Transverse colon (tissue), 4 donors: ENCODE measurements at regions not wholly inside any gene's neighbourhood (a gene's known extent, or its start where the extent isn't known, plus 50 kb on each side); places are given as distances from the start of the nearest gene placed in this dataset.

Experiments
- DNase-seq: peaks from one replicate; pipeline ENCODE4 v3.0.0-alpha.2; 2019
- H3K27ac ChIP-seq, 4 donors: fragments of 200-600 bp; sonication (generic); 2 replicates each; pipeline ENCODE4 v1.5.1; 2016 to 2018; ENCODE audit warnings: inconsistent platforms in 4 of 4
- H3K27me3 ChIP-seq: fragments of 200-600 bp; sonication (generic); 2 replicates; pipeline ENCODE4 v1.5.1; 2017; ENCODE audit warnings: inconsistent platforms
- H3K36me3 ChIP-seq, 4 donors: fragments of 200-600 bp; sonication (generic); 2 replicates each; pipeline ENCODE4 v1.5.1; 2017 to 2019; ENCODE audit warnings: inconsistent platforms in 4 of 4
- H3K4me1 ChIP-seq, 4 donors: fragments of 200-600 bp; sonication (generic); 2 replicates each; pipeline ENCODE4 v1.5.1; 2017 to 2020; ENCODE audit warnings: inconsistent platforms in 4 of 4
- H3K4me3 ChIP-seq, 4 donors: fragments of 200-600 bp; sonication (generic); 1 replicate in 1 of 4; 2 replicates in 3 of 4; pipeline versions ENCODE4 v1.5.1 to v1.6.1; 2017 to 2019; ENCODE audit warnings: inconsistent platforms in 4 of 4
- H3K9me3 ChIP-seq, 2 donors: fragments of 200-600 bp; sonication (generic); 2 replicates each; pipeline ENCODE4 v1.5.1; 2017 to 2019; ENCODE audit warnings: inconsistent platforms in 2 of 2
- CTCF ChIP-seq, 5 experiments: fragments of 200-600 bp in 3 of 5; fragments of 450-650 bp in 2 of 5; sonication (generic) in 3 of 5; IDR thresholded peaks; 1 replicate in 2 of 5; 2 replicates in 3 of 5; pipeline ENCODE4 v1.5.1; 2016 to 2017; ENCODE audit warnings: antibody characterized with exemption in 5 of 5, inconsistent platforms in 3 of 5, mild to moderate bottlenecking in 2 of 5, moderate library complexity in 1 of 5
- EP300 ChIP-seq: sonication (generic); formaldehyde crosslinking; IDR thresholded peaks from one replicate; pipeline ENCODE4 v1.6.1; 2017; ENCODE audit warnings: antibody characterized with exemption, low read depth
- POLR2A ChIP-seq: fragments of 450-650 bp; IDR thresholded peaks from one replicate; pipeline ENCODE4 v1.6.1; 2016; ENCODE audit warnings: antibody characterized with exemption, mild to moderate bottlenecking, moderate library complexity
- POLR2AphosphoS5 ChIP-seq, 3 donors: sonication (generic); formaldehyde crosslinking; IDR thresholded peaks; one replicate each; pipeline ENCODE4 v1.6.1; 2016; ENCODE audit warnings: antibody characterized with exemption in 3 of 3
- WGBS, 2 donors: methylation state at CpG; one replicate each; pipeline ENCODE4 v1.1.5; 2018; ENCODE audit warnings: low coverage in 1 of 2; 5-methylcytosine and 5-hydroxymethylcytosine counted together
- in situ Hi-C, 4 donors: fragments of 200-750 bp; cut with MboI; loops; one replicate each; pipeline versions ENCODE4 v1.15.0 to v1.15.1; 2017; ENCODE audit warnings: low sequenced_read_pairs in 3 of 4, low pct_ligation_motif_present in 1 of 4, low pct_unique_long_range_greater_than_20kb in 1 of 4
- intact Hi-C: fragments of 100-400 bp; cut with DNase I; formaldehyde crosslinking; loops from one replicate; pipeline ENCODE4 v1.15.1; 2023; ENCODE audit warnings: low total_unique reads

DNA sequence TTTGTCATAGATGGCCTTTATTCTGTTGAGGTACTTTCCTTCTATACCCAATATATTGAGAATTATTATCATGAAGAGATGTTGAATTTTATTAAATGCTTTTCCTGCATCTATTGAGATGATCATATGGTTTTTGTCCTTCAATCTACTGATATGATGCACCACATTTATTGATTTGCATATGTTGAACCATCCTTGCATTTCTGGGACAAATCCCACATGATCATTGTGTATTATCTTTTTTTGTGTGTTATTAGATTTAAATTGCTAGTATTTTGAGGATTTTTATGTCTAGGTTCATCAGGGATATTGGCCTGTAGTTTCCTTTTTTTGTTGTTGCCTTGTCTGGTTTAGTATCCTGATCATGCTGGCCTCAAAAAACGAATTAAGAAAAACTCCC, 124.5 kb upstream of the CES5A start:
- intact Hi-C loops: no loop called here
- peaks cover 6 to 9% of the 10 kb centered on the region in 2 donors for H3K9me3 ChIP-seq
- in situ Hi-C loops: no loop called here
- TF ChIP-seq CTCF (IDR thresholded peaks at IDR 0.05): no peak
- no peak for TF ChIP-seq POLR2AphosphoS5 (IDR thresholded peaks at IDR 0.05)
- no peak for TF ChIP-seq EP300
- no peak for TF ChIP-seq POLR2A
- H3K27ac ChIP-seq: no peak overlapping the region
- no peaks in the 10 kb centered on the region for H3K36me3 ChIP-seq
- WGBS, 2 donors: 31% methylated on average over 1 of the region's 1 CpG; no CpG with 5 or more reads in 1 of the 2 donors
- no peaks in the 10 kb centered on the region for H3K27me3 ChIP-seq
- no peaks in the 10 kb centered on the region for H3K4me1 ChIP-seq
- no peak overlapping the region for H3K4me3 ChIP-seq
- no peak for DNase-seq

- in situ Hi-C loops (no loop called here), intact Hi-C loops (no loop called here)
- Histone ChIP-seq H3K27me3 (no peaks in the 10 kb centered on the region), H3K4me3 (no peak overlapping the region), H3K27ac (no peak overlapping the region), H3K36me3 (no peaks in the 10 kb centered on the region), H3K9me3 (no peaks in the 10 kb centered on the region), H3K4me1 (no peaks in the 10 kb centered on the region)
- DNase-seq: no peak
- WGBS, 2 donors: 90 to 91% methylated on average over 3 of the region's 3 CpGs
- TF ChIP-seq POLR2A: no peak
- TF ChIP-seq POLR2AphosphoS5 (IDR thresholded peaks at IDR 0.05): no peak
- no peak for TF ChIP-seq CTCF (IDR thresholded peaks at IDR 0.05)
- no peak for TF ChIP-seq EP300
Measured at GRCh38 chr16:55993088-55993487, 117.9 kb upstream of the CES5A start.

DNA sequence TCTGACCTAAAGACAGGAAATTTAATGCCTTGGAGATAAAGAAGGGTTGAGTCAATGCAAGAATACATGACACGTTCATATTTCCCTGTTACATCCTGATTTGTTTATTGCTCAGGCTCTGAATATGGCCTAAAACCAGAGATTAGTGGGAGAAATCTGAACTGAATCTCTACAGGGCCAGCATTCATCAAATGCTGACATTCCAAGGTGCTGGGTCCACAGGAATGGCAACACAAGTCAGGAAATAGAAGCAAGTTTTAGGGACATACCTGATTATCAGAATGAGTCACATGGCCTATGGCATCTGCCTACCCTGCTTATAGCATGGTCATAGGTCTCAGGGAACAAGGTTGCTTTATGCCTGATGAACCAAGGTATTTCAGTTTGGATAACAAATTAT, 117.4 kb upstream of the CES5A start:
- 21 to 33% methylated on average over 1 of the region's 1 CpG for WGBS, 2 donors
- Histone ChIP-seq H3K27ac (no peak overlapping the region), H3K27me3 (no peaks in the 10 kb centered on the region), H3K4me1 (no peaks in the 10 kb centered on the region), H3K9me3 (no peaks in the 10 kb centered on the region), H3K36me3 (no peaks in the 10 kb centered on the region), H3K4me3 (no peak overlapping the region)
- no peak for TF ChIP-seq POLR2AphosphoS5 (IDR thresholded peaks at IDR 0.05)
- TF ChIP-seq CTCF (IDR thresholded peaks at IDR 0.05): no peak
- no peak for TF ChIP-seq POLR2A
- no peak for TF ChIP-seq EP300
- DNase-seq: no peak
- intact Hi-C loops (no loop called here), in situ Hi-C loops (no loop called here)

GRCh38 chr16:55991843-55992242, 116.7 kb upstream of the CES5A start:
- no peaks in the 10 kb centered on the region for H3K9me3 ChIP-seq
- WGBS, 2 donors: 63 to 89% methylated on average over 1 to 2 of the region's 2 CpGs
- in situ Hi-C loops: no loop called here

More at GRCh38 chr16:55991843-55992242, 116.7 kb upstream of the CES5A start:
- H3K27me3 ChIP-seq: no peaks in the 10 kb centered on the region
- no peaks in the 10 kb centered on the region for H3K4me1 ChIP-seq
- H3K27ac ChIP-seq: no peak overlapping the region
- TF ChIP-seq POLR2AphosphoS5 (IDR thresholded peaks at IDR 0.05) (no peak), EP300 (no peak), POLR2A (no peak), CTCF (IDR thresholded peaks at IDR 0.05) (no peak)
- DNase-seq: no peak
- intact Hi-C loops: no loop called here
- no peaks in the 10 kb centered on the region for H3K36me3 ChIP-seq
- H3K4me3 ChIP-seq: no peak overlapping the region
